ENCODE measurements at regions not wholly inside any gene's neighbourhood (a gene's known extent, or its start where the extent isn't known, plus 50 kb on each side); places are given as distances from the start of the nearest gene placed in this dataset. TPM values are rescaled to one million over a fixed set of nuclear protein-coding genes. Genes with fewer than 3 reads are reported as not detected.

GRCh38 chr7:39894904-39895303 lies 55.2 kb upstream of the CDK13 start:
- H3K27ac ChIP-seq: no peak overlapping the region

GRCh38 chr7:39896840-39897239 lies 53.2 kb upstream of the CDK13 start:
- Histone ChIP-seq H3K27ac (no peak overlapping the region), H3K4me3 (no peak overlapping the region), H3K36me3 (no peaks in the 10 kb centered on the region), H3K9me3 (no peaks in the 10 kb centered on the region), H3K27me3 (no peaks in the 10 kb centered on the region), H3K4me1 (no peaks in the 10 kb centered on the region)
- DNase-seq (ENCODE audit: low spot score in 2 of 2): no peak
- 83 to 86% methylated on average over 9 of the region's 9 CpGs for WGBS, 2 donors
- TF ChIP-seq EP300 (IDR thresholded peaks at IDR 0.05): no peak
- no peak for TF ChIP-seq POLR2A (IDR thresholded peaks at IDR 0.05)
- no peak for TF ChIP-seq CTCF (IDR thresholded peaks at IDR 0.05)

More at GRCh38 chr7:39894904-39895303, 55.2 kb upstream of the CDK13 start:
- H3K4me1 ChIP-seq: no peaks in the 10 kb centered on the region
- no peak for DNase-seq (ENCODE audit: low spot score in 2 of 2)
- 42 to 44% methylated on average over 2 of the region's 2 CpGs for WGBS, 2 donors
- H3K4me3 ChIP-seq: no peak overlapping the region
- no peaks in the 10 kb centered on the region for H3K9me3 ChIP-seq
- no peaks in the 10 kb centered on the region for H3K27me3 ChIP-seq
- H3K36me3 ChIP-seq: no peaks in the 10 kb centered on the region
- no peak for TF ChIP-seq EP300 (IDR thresholded peaks at IDR 0.05)
- no peak for TF ChIP-seq CTCF (IDR thresholded peaks at IDR 0.05)
- TF ChIP-seq POLR2A (IDR thresholded peaks at IDR 0.05): no peak

- no peaks in the 10 kb centered on the region for H3K9me3 ChIP-seq
- H3K36me3 ChIP-seq: no peaks in the 10 kb centered on the region
- H3K4me1 ChIP-seq: no peaks in the 10 kb centered on the region
- H3K27ac ChIP-seq: no peak overlapping the region
- 37 to 43% methylated on average over 2 of the region's 2 CpGs for WGBS, 2 donors
- DNase-seq (ENCODE audit: low spot score in 2 of 2): no peak
- no peak overlapping the region for H3K4me3 ChIP-seq
- TF ChIP-seq EP300 (IDR thresholded peaks at IDR 0.05) (no peak), CTCF (IDR thresholded peaks at IDR 0.05) (no peak), POLR2A (IDR thresholded peaks at IDR 0.05) (no peak)
- no peaks in the 10 kb centered on the region for H3K27me3 ChIP-seq
Measured at GRCh38 chr7:39898867-39899266, 51.2 kb upstream of the CDK13 start.

Small RNA genes lying in the stretch of these regions (small RNA-seq; reads per million reads assigned to genes)
- gene RN7SL496P (not detected), gene RNU6-719P (not detected)

Measured in tibial nerve (tissue), 4 donors.